ENCODE measurements at regions not wholly inside any gene's neighbourhood (a gene's known extent, or its start where the extent isn't known, plus 50 kb on each side); places are given as distances from the start of the nearest gene placed in this dataset.
A peak's percentile ranks its signal among the peaks of the same experiment; 100 is the strongest.

- no peak for DNase-seq
Observed at GRCh38 chr6:134866563-134866962, 83.3 kb downstream of the ALDH8A1 start.

- no peak for DNase-seq
Observed at GRCh38 chr6:134864558-134864957, 85.3 kb downstream of the ALDH8A1 start.

- DNase-seq: peak; percentile 38
Observed at GRCh38 chr6:134863763-134864510, 86.0 kb downstream of the ALDH8A1 start.

GRCh38 chr6:134854366-134854765 is 95.5 kb downstream of the ALDH8A1 start:
- no peak for DNase-seq

GRCh38 chr6:134853111-134854055 is 96.5 kb downstream of the ALDH8A1 start:
- no peak for DNase-seq

GRCh38 chr6:134851548-134851947 is 98.4 kb downstream of the ALDH8A1 start:
- DNase-seq: no peak

- no peak for DNase-seq
Observed at GRCh38 chr6:134850721-134851305, 99.1 kb downstream of the ALDH8A1 start.

- peak; percentile 95 for DNase-seq
Observed at GRCh38 chr6:134849920-134850447, 99.9 kb downstream of the ALDH8A1 start.

GRCh38 chr6:134848076-134848475 is 101.8 kb downstream of the ALDH8A1 start:
- no peak for DNase-seq

GRCh38 chr6:134846865-134847264 is 103.0 kb downstream of the ALDH8A1 start:
- DNase-seq: no peak

GRCh38 chr6:134846031-134846430 is 103.9 kb downstream of the ALDH8A1 start:
- no peak for DNase-seq

- DNase-seq: no peak
Observed at GRCh38 chr6:134844120-134844519, 105.8 kb downstream of the ALDH8A1 start.

- DNase-seq: no peak
Observed at GRCh38 chr6:134840086-134840867, 109.6 kb downstream of the ALDH8A1 start.

- DNase-seq: no peak
Observed at GRCh38 chr6:134835993-134836392, 113.9 kb downstream of the ALDH8A1 start.

GRCh38 chr6:134830940-134831339 is 119.0 kb downstream of the ALDH8A1 start:
- no peak for DNase-seq

GRCh38 chr6:134830194-134830593 is 119.7 kb downstream of the ALDH8A1 start:
- no peak for DNase-seq

GRCh38 chr6:134828641-134829040 is 121.3 kb downstream of the ALDH8A1 start:
- no peak for DNase-seq

- no peak for DNase-seq
Observed at GRCh38 chr6:134826889-134827737, 122.8 kb downstream of the ALDH8A1 start.

GRCh38 chr6:134823710-134824034 is 126.2 kb downstream of the ALDH8A1 start:
- no peak for DNase-seq

GRCh38 chr6:134822920-134823709 is 126.8 kb downstream of the ALDH8A1 start:
- peak; percentile 63 for DNase-seq

Data from SHP77 treated with DMSO at 0.1 percent for 48 hours (cell line).